Mammary epithelial cell (primary cell): ENCODE measurements at regions not wholly inside any gene's neighbourhood (a gene's known extent, or its start where the extent isn't known, plus 50 kb on each side); places are given as distances from the start of the nearest gene placed in this dataset.

Source experiments
- CTCF ChIP-seq, 2 donors: IDR thresholded peaks in 1 of 2; conservative IDR thresholded peaks in 1 of 2; 2 replicates each; pipeline ENCODE4 v1.5.1; 2011 to 2012; ENCODE audit warnings: inconsistent platforms in 2 of 2, low read length in 2 of 2, mild to moderate bottlenecking in 2 of 2, control low read depth in 1 of 2, low read depth in 1 of 2; ENCODE audit not compliant: insufficient read depth in 1 of 2; ENCODE audit errors: extremely low read depth in 1 of 2
- EZH2 ChIP-seq: IDR thresholded peaks from 2 replicates; pipeline ENCODE4 v1.6.1; 2012; ENCODE audit warnings: low read length, inconsistent platforms, borderline replicate concordance

GRCh38 chr5:2986301-2986700, 234.8 kb upstream of the IRX2 start:
- TF ChIP-seq CTCF (conservative IDR thresholded peaks at IDR 0.05 in 1 of 2, IDR thresholded peaks at IDR 0.05 in 1 of 2; ENCODE audit: extremely low read depth in 1 of 2, insufficient read depth in 1 of 2, low read depth in 1 of 2, low read length in 2 of 2) (no peak), EZH2 (no peak)
